ENCODE measurements at regions not wholly inside any gene's neighbourhood (a gene's known extent, or its start where the extent isn't known, plus 50 kb on each side); places are given as distances from the start of the nearest gene placed in this dataset.

- Histone ChIP-seq H3K27me3 (ENCODE audit: control insufficient read depth, insufficient read depth, low read length) (no peaks in the 10 kb centered on the region), H3K4me3 (ENCODE audit: low read length) (no peak overlapping the region), H3K36me3 (ENCODE audit: control insufficient read depth, insufficient read depth, low read length) (no peaks in the 10 kb centered on the region), H3K9ac (ENCODE audit: low read length) (no peak overlapping the region), H3K4me1 (ENCODE audit: control insufficient read depth, insufficient read depth, low read length) (peaks cover 12% of the 10 kb centered on the region), H3K27ac (ENCODE audit: low read depth, low read length) (no peak overlapping the region)
Measured at GRCh38 chr12:125892276-125892675, 827.0 kb downstream of the AACS start.

DNA sequence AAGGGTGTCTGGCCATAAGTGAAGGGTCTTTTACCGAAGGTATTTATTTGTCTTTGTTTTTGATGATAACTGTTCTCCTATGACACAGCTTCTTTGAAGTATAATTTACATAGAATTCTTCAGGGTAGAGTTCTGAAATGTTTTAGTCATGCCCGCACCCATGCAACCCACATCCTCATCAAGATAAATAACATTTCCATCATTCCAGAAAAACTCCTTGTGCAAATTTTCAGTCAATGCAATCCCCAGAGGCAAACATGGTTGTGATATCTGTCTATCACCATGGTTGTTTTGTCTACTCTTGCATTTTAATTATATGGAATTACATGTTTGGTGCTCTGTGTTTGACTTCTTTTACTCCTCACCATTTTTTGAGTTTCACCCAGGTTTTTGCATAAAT lies 837.8 kb downstream of the AACS start:
- H3K9ac ChIP-seq (ENCODE audit: low read length): no peak overlapping the region
- no peaks in the 10 kb centered on the region for H3K36me3 ChIP-seq (ENCODE audit: control insufficient read depth, insufficient read depth, low read length)
- no peak overlapping the region for H3K4me3 ChIP-seq (ENCODE audit: low read length)
- H3K27ac ChIP-seq (ENCODE audit: low read depth, low read length): no peak overlapping the region
- no peaks in the 10 kb centered on the region for H3K4me1 ChIP-seq (ENCODE audit: control insufficient read depth, insufficient read depth, low read length)
- H3K27me3 ChIP-seq (ENCODE audit: control insufficient read depth, insufficient read depth, low read length): no peaks in the 10 kb centered on the region

DNA sequence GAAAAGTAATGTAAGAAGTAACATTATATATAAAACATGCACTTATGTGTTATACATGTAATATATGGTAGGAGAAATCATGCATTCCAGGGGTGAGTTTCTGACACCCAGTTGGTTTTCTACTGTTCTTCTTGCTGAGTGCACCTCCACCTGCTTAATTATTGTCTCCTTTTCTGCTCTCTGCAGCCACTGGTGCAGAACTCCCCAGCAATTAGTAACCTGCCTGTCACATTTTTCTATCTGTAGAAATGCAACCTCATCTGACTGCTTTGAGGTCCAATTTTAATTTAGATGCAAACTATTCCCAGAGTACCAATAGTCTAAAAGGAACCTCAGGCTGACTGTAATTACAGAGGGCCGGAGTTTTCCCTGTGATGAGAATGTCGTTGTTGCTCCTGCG lies 842.1 kb downstream of the AACS start:
- Histone ChIP-seq H3K27me3 (ENCODE audit: control insufficient read depth, insufficient read depth, low read length) (no peaks in the 10 kb centered on the region), H3K9ac (ENCODE audit: low read length) (no peak overlapping the region), H3K36me3 (ENCODE audit: control insufficient read depth, insufficient read depth, low read length) (no peaks in the 10 kb centered on the region), H3K4me1 (ENCODE audit: control insufficient read depth, insufficient read depth, low read length) (no peaks in the 10 kb centered on the region), H3K27ac (ENCODE audit: low read depth, low read length) (no peak overlapping the region), H3K4me3 (ENCODE audit: low read length) (no peak overlapping the region)

DNA sequence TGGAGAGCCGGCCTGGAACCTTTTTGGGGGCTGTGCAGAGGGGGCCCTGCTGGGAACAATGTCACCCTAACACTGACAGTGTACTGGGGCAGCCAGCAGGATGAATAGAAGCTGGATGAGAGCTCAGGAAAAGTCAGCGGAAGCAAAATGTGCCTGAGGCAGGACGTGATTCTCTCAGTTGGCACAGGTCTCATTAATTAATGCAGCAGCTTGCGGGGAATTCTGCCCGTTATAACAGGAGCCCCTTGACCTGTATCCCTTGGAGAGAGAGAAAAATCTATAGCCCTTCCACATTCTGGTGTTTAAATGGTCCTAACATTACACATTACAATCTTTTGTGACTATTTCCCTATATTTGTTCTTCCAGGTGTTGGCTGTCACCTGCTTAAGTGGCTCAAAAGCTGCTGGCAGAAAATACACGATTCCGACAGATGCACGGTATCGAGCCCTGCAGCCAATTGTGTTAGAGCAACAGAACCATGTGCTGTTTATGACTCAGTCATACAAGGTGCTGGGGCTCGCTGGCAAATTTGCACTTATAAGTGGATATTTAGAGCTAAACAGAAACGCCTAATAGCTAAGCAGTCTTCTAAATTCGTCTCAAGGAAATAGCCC lies 854.7 kb downstream of the AACS start:
- Histone ChIP-seq H3K4me1 (ENCODE audit: control insufficient read depth, insufficient read depth, low read length) (no peaks in the 10 kb centered on the region), H3K36me3 (ENCODE audit: control insufficient read depth, insufficient read depth, low read length) (no peaks in the 10 kb centered on the region), H3K27me3 (ENCODE audit: control insufficient read depth, insufficient read depth, low read length) (no peaks in the 10 kb centered on the region), H3K4me3 (ENCODE audit: low read length) (no peak overlapping the region), H3K27ac (ENCODE audit: low read depth, low read length) (no peak overlapping the region), H3K9ac (ENCODE audit: low read length) (no peak overlapping the region)

GRCh38 chr12:125922330-125922729 lies 857.1 kb downstream of the AACS start:
- Histone ChIP-seq H3K4me3 (ENCODE audit: low read length) (no peak overlapping the region), H3K4me1 (ENCODE audit: control insufficient read depth, insufficient read depth, low read length) (no peaks in the 10 kb centered on the region), H3K9ac (ENCODE audit: low read length) (no peak overlapping the region), H3K36me3 (ENCODE audit: control insufficient read depth, insufficient read depth, low read length) (no peaks in the 10 kb centered on the region), H3K27me3 (ENCODE audit: control insufficient read depth, insufficient read depth, low read length) (no peaks in the 10 kb centered on the region), H3K27ac (ENCODE audit: low read depth, low read length) (no peak overlapping the region)

DNA sequence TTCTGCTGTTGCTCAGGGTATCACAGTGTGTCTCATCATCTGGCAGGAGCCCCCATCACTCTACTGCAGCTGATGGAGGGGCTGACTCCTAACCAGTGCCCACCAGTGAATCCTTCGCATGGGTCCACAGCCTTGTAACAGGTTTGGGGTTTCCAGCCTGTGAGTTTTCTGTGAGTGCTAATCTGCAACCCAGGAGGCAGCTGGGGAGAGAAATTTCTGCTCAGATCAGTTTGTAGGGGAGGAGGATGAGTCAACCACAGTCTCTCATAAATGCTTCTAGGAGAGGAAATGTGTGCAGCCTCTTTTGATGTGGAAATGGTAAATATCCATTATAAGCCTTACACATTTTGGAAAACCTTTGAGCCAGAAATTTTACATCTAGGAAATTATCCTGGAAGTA lies 871.3 kb downstream of the AACS start:
- Histone ChIP-seq H3K9ac (ENCODE audit: low read length) (no peak overlapping the region), H3K4me1 (ENCODE audit: control insufficient read depth, insufficient read depth, low read length) (no peaks in the 10 kb centered on the region), H3K4me3 (ENCODE audit: low read length) (no peak overlapping the region), H3K27ac (ENCODE audit: low read depth, low read length) (no peak overlapping the region), H3K27me3 (ENCODE audit: control insufficient read depth, insufficient read depth, low read length) (no peaks in the 10 kb centered on the region), H3K36me3 (ENCODE audit: control insufficient read depth, insufficient read depth, low read length) (no peaks in the 10 kb centered on the region)

- H3K27me3 ChIP-seq (ENCODE audit: control insufficient read depth, insufficient read depth, low read length): no peaks in the 10 kb centered on the region
- no peak overlapping the region for H3K9ac ChIP-seq (ENCODE audit: low read length)
- no peaks in the 10 kb centered on the region for H3K4me1 ChIP-seq (ENCODE audit: control insufficient read depth, insufficient read depth, low read length)
- no peak overlapping the region for H3K27ac ChIP-seq (ENCODE audit: low read depth, low read length)
- H3K4me3 ChIP-seq (ENCODE audit: low read length): no peak overlapping the region
- H3K36me3 ChIP-seq (ENCODE audit: control insufficient read depth, insufficient read depth, low read length): no peaks in the 10 kb centered on the region
Measured at GRCh38 chr12:125944446-125944845, 879.2 kb downstream of the AACS start.

DNA sequence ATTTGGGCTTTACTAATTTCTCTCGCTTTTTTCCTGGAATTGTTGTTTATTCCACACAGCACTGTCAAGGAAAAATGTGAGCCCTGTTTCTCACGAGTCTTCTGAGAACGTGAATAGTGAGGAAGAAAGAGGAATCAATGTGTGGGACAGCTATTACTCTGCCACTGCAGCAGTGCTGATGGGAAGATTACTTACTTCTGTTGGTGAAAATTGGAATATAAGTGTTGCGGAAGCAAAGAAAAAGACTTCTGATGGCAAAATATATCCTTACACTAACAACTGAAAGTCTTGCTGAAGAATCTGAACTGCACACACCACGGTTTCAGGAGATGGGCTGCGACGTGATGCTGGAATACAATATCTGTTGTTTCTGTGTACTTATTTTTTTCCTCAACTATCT lies 884.2 kb downstream of the AACS start:
- Histone ChIP-seq H3K4me3 (ENCODE audit: low read length) (no peak overlapping the region), H3K27me3 (ENCODE audit: control insufficient read depth, insufficient read depth, low read length) (no peaks in the 10 kb centered on the region), H3K27ac (ENCODE audit: low read depth, low read length) (no peak overlapping the region), H3K36me3 (ENCODE audit: control insufficient read depth, insufficient read depth, low read length) (no peaks in the 10 kb centered on the region), H3K4me1 (ENCODE audit: control insufficient read depth, insufficient read depth, low read length) (no peaks in the 10 kb centered on the region), H3K9ac (ENCODE audit: low read length) (no peak overlapping the region)

GRCh38 chr12:125954362-125954761 lies 889.1 kb downstream of the AACS start:
- no peaks in the 10 kb centered on the region for H3K27me3 ChIP-seq (ENCODE audit: control insufficient read depth, insufficient read depth, low read length)
- no peak overlapping the region for H3K4me3 ChIP-seq (ENCODE audit: low read length)
- H3K27ac ChIP-seq (ENCODE audit: low read depth, low read length): no peak overlapping the region
- no peaks in the 10 kb centered on the region for H3K36me3 ChIP-seq (ENCODE audit: control insufficient read depth, insufficient read depth, low read length)
- no peak overlapping the region for H3K9ac ChIP-seq (ENCODE audit: low read length)
- H3K4me1 ChIP-seq (ENCODE audit: control insufficient read depth, insufficient read depth, low read length): no peaks in the 10 kb centered on the region

DNA sequence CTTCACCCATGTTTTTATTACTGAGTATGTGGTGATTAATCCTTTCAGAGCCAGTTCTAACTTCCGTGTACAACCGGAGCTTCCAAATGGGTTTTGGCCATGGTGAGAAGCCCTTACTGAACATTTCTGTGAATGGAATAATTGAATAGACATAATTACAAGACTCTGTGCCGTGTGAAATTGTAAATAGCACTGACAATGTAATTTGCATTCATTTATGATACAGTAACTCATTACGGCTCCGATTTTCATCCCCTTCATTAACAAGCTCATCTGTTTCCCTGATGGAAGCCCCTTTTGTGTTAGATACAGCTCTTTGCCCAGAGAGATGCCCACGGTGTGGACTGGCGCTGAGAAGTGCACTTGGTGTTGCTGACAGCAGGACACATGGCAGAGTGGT lies 891.0 kb downstream of the AACS start:
- no peak overlapping the region for H3K27ac ChIP-seq (ENCODE audit: low read depth, low read length)
- no peaks in the 10 kb centered on the region for H3K4me1 ChIP-seq (ENCODE audit: control insufficient read depth, insufficient read depth, low read length)
- no peak overlapping the region for H3K4me3 ChIP-seq (ENCODE audit: low read length)
- no peaks in the 10 kb centered on the region for H3K36me3 ChIP-seq (ENCODE audit: control insufficient read depth, insufficient read depth, low read length)
- H3K27me3 ChIP-seq (ENCODE audit: control insufficient read depth, insufficient read depth, low read length): no peaks in the 10 kb centered on the region
- no peak overlapping the region for H3K9ac ChIP-seq (ENCODE audit: low read length)

DNA sequence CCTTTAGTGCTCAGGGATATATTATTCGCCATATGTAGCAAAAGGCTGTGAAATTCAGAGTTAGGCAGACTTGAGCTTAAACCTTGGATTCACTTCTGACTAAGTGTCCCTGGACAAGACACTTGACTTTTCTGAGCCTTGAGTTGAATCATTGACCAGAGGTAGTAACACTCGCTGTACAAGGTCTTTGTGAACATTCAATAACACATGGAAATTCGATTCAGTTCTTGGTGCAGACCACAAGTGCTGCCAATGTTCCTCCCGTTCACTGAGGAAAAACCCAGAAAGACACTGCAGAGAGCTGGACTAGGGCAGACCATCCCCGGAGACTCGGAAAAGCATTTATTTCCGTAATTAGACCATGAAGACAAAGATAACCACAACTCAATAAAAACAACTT lies 901.4 kb downstream of the AACS start:
- no peaks in the 10 kb centered on the region for H3K36me3 ChIP-seq (ENCODE audit: control insufficient read depth, insufficient read depth, low read length)
- H3K9ac ChIP-seq (ENCODE audit: low read length): no peak overlapping the region
- H3K4me3 ChIP-seq (ENCODE audit: low read length): no peak overlapping the region
- no peaks in the 10 kb centered on the region for H3K4me1 ChIP-seq (ENCODE audit: control insufficient read depth, insufficient read depth, low read length)
- no peak overlapping the region for H3K27ac ChIP-seq (ENCODE audit: low read depth, low read length)
- no peaks in the 10 kb centered on the region for H3K27me3 ChIP-seq (ENCODE audit: control insufficient read depth, insufficient read depth, low read length)

- H3K27me3 ChIP-seq (ENCODE audit: control insufficient read depth, insufficient read depth, low read length): no peaks in the 10 kb centered on the region
Measured at GRCh38 chr12:125968413-125968812, 903.2 kb downstream of the AACS start.

DNA sequence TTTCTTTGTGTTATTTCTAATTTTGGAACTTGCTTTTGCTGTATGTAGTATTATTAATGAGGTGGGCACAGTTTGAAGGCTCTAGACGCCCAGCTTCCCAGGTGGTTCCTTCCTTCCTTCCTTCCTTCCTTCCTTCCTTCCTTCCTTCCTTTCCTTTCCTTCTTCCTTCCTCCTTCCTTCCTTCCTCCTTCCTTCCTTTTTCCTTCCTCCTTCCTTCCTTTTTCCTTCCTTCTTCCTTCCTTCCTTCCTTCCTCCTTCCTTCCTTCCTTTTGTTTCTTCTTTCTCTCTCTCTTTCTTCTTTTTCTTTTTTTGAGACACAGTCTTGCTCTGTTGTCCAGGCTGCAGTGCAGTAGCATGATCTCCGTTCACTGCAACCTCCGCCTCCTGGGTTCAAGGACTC lies 906.7 kb downstream of the AACS start:
- H3K9ac ChIP-seq (ENCODE audit: low read length): no peak overlapping the region
- no peak overlapping the region for H3K27ac ChIP-seq (ENCODE audit: low read depth, low read length)
- H3K27me3 ChIP-seq (ENCODE audit: control insufficient read depth, insufficient read depth, low read length): no peaks in the 10 kb centered on the region
- H3K4me3 ChIP-seq (ENCODE audit: low read length): no peak overlapping the region
- no peaks in the 10 kb centered on the region for H3K36me3 ChIP-seq (ENCODE audit: control insufficient read depth, insufficient read depth, low read length)
- no peaks in the 10 kb centered on the region for H3K4me1 ChIP-seq (ENCODE audit: control insufficient read depth, insufficient read depth, low read length)

More at GRCh38 chr12:125968413-125968812, 903.2 kb downstream of the AACS start:
- Histone ChIP-seq H3K4me3 (ENCODE audit: low read length) (no peak overlapping the region), H3K4me1 (ENCODE audit: control insufficient read depth, insufficient read depth, low read length) (no peaks in the 10 kb centered on the region), H3K36me3 (ENCODE audit: control insufficient read depth, insufficient read depth, low read length) (no peaks in the 10 kb centered on the region), H3K9ac (ENCODE audit: low read length) (no peak overlapping the region), H3K27ac (ENCODE audit: low read depth, low read length) (no peak overlapping the region)

All from rectal smooth muscle tissue (tissue), 1 donor.